ENCODE measurements at regions not wholly inside any gene's neighbourhood (a gene's known extent, or its start where the extent isn't known, plus 50 kb on each side); places are given as distances from the start of the nearest gene placed in this dataset.

GRCh38 chr14:98949481-98950135 is 322.4 kb downstream of the BCL11B start:
- H3K4me3 ChIP-seq, result no peak overlapping the region
- H3K9me3 ChIP-seq (replicated peaks), result no peaks in the 10 kb centered on the region
- peak overlapping the region; percentile 36 for H3K27ac ChIP-seq
- H3K4me1 ChIP-seq, result peaks cover 12% of the 10 kb centered on the region
- no peaks in the 10 kb centered on the region for H3K27me3 ChIP-seq
- peak in 1 of 2 experiments; percentile 33 for DNase-seq
- no peaks in the 10 kb centered on the region for H3K36me3 ChIP-seq

- peak in 1 of 2 experiments; percentile 52 for DNase-seq
- Histone ChIP-seq H3K27me3 (no peaks in the 10 kb centered on the region), H3K4me3 (no peak overlapping the region), H3K9me3 (replicated peaks) (no peaks in the 10 kb centered on the region), H3K36me3 (no peaks in the 10 kb centered on the region), H3K4me1 (peaks cover 12% of the 10 kb centered on the region), H3K27ac (no peak overlapping the region)
These were observed 321.6 kb downstream of the BCL11B start for GRCh38 chr14:98950353-98950895.

GRCh38 chr14:98951031-98951430 is 321.0 kb downstream of the BCL11B start:
- no peaks in the 10 kb centered on the region for H3K9me3 ChIP-seq (replicated peaks)
- no peak overlapping the region for H3K4me3 ChIP-seq
- DNase-seq, result no peak
- H3K4me1 ChIP-seq, result peaks cover 12% of the 10 kb centered on the region
- no peak overlapping the region for H3K27ac ChIP-seq
- H3K27me3 ChIP-seq, result no peaks in the 10 kb centered on the region
- H3K36me3 ChIP-seq, result no peaks in the 10 kb centered on the region

- H3K36me3 ChIP-seq, result no peaks in the 10 kb centered on the region
- H3K9me3 ChIP-seq (replicated peaks), result no peaks in the 10 kb centered on the region
- no peak for DNase-seq
- no peak overlapping the region for H3K4me3 ChIP-seq
- peaks cover 12% of the 10 kb centered on the region for H3K4me1 ChIP-seq
- no peaks in the 10 kb centered on the region for H3K27me3 ChIP-seq
- no peak overlapping the region for H3K27ac ChIP-seq
These were observed 320.4 kb downstream of the BCL11B start for GRCh38 chr14:98951521-98952152.

- H3K27me3 ChIP-seq, result no peaks in the 10 kb centered on the region
- H3K4me3 ChIP-seq, result no peak overlapping the region
- no peak for DNase-seq
- no peaks in the 10 kb centered on the region for H3K36me3 ChIP-seq
- no peaks in the 10 kb centered on the region for H3K9me3 ChIP-seq (replicated peaks)
- H3K4me1 ChIP-seq, result peaks cover 12% of the 10 kb centered on the region
- H3K27ac ChIP-seq, result no peak overlapping the region
These were observed 319.2 kb downstream of the BCL11B start for GRCh38 chr14:98952593-98953350.

- Histone ChIP-seq H3K9me3 (replicated peaks) (no peaks in the 10 kb centered on the region), H3K27ac (no peak overlapping the region), H3K4me1 (peaks cover 12% of the 10 kb centered on the region), H3K36me3 (no peaks in the 10 kb centered on the region), H3K27me3 (no peaks in the 10 kb centered on the region), H3K4me3 (no peak overlapping the region)
- no peak for DNase-seq
These were observed 318.2 kb downstream of the BCL11B start for GRCh38 chr14:98953551-98954348.

GRCh38 chr14:98954349-98955000 is 317.5 kb downstream of the BCL11B start:
- H3K4me3 ChIP-seq, result no peak overlapping the region
- no peak for DNase-seq
- no peaks in the 10 kb centered on the region for H3K9me3 ChIP-seq (replicated peaks)
- no peak overlapping the region for H3K27ac ChIP-seq
- H3K4me1 ChIP-seq, result peaks cover 7% of the 10 kb centered on the region
- no peaks in the 10 kb centered on the region for H3K36me3 ChIP-seq
- no peaks in the 10 kb centered on the region for H3K27me3 ChIP-seq

- H3K36me3 ChIP-seq, result no peaks in the 10 kb centered on the region
These were observed 316.8 kb downstream of the BCL11B start for GRCh38 chr14:98955036-98955740.

GRCh38 chr14:98955741-98956070 is 316.3 kb downstream of the BCL11B start:
- no peak overlapping the region for H3K4me3 ChIP-seq
- no peaks in the 10 kb centered on the region; the same call in none of the 2 replicates for H3K4me1 ChIP-seq
- no peaks in the 10 kb centered on the region for H3K36me3 ChIP-seq
- no peaks in the 10 kb centered on the region for H3K27me3 ChIP-seq
- no peaks in the 10 kb centered on the region for H3K9me3 ChIP-seq (replicated peaks)
- no peak for DNase-seq
- H3K27ac ChIP-seq, result no peak overlapping the region

More at GRCh38 chr14:98955036-98955740, 316.8 kb downstream of the BCL11B start:
- no peak for DNase-seq
- H3K9me3 ChIP-seq (replicated peaks), result no peaks in the 10 kb centered on the region
- no peaks in the 10 kb centered on the region for H3K27me3 ChIP-seq
- H3K27ac ChIP-seq, result no peak overlapping the region
- H3K4me3 ChIP-seq, result no peak overlapping the region
- H3K4me1 ChIP-seq, result peaks cover 3% of the 10 kb centered on the region

GRCh38 chr14:98956181-98956580 is 315.8 kb downstream of the BCL11B start:
- Histone ChIP-seq H3K27me3 (no peaks in the 10 kb centered on the region), H3K4me1 (no peaks in the 10 kb centered on the region; the same call in 1 of the 2 replicates), H3K9me3 (replicated peaks) (no peaks in the 10 kb centered on the region), H3K27ac (no peak overlapping the region), H3K4me3 (no peak overlapping the region), H3K36me3 (no peaks in the 10 kb centered on the region)
- DNase-seq, result no peak

- no peaks in the 10 kb centered on the region; the same call in 1 of the 2 replicates for H3K4me1 ChIP-seq
- H3K36me3 ChIP-seq, result no peaks in the 10 kb centered on the region
- H3K27ac ChIP-seq, result no peak overlapping the region
- no peaks in the 10 kb centered on the region for H3K27me3 ChIP-seq
- no peak overlapping the region for H3K4me3 ChIP-seq
- no peaks in the 10 kb centered on the region for H3K9me3 ChIP-seq (replicated peaks)
- DNase-seq, result no peak
These were observed 315.3 kb downstream of the BCL11B start for GRCh38 chr14:98956661-98957060.

- H3K9me3 ChIP-seq (replicated peaks), result no peaks in the 10 kb centered on the region
- H3K27ac ChIP-seq, result no peak overlapping the region
- no peaks in the 10 kb centered on the region; the same call in 1 of the 2 replicates for H3K4me1 ChIP-seq
- H3K4me3 ChIP-seq, result no peak overlapping the region
- no peaks in the 10 kb centered on the region for H3K27me3 ChIP-seq
- H3K36me3 ChIP-seq, result no peaks in the 10 kb centered on the region
- DNase-seq, result no peak
These were observed 314.6 kb downstream of the BCL11B start for GRCh38 chr14:98957211-98958047.
